ENCODE measurements at regions not wholly inside any gene's neighbourhood (a gene's known extent, or its start where the extent isn't known, plus 50 kb on each side); places are given as distances from the start of the nearest gene placed in this dataset.

GRCh38 chr13:72437458-72437857, 290.0 kb downstream of the MZT1 start:
- ChIA-PET RAD21 (ENCODE audit: unreplicated experiment) (no interaction called here), CTCF (no interaction called here), POLR2A (no interaction called here), SMC1A (ENCODE audit: uncharacterized antibody, unreplicated experiment) (no interaction called here)
- Histone ChIP-seq H3K4me2 (ENCODE audit: control insufficient read depth, insufficient read depth) (no peak overlapping the region), H3K9ac (ENCODE audit: control insufficient read depth, insufficient read depth, low read length) (no peak overlapping the region), H4K20me1 (ENCODE audit: control insufficient read depth, insufficient read depth) (no peaks in the 10 kb centered on the region), H3K9me3 (replicated peaks; ENCODE audit: control insufficient read depth, insufficient read depth, low read length) (no peaks in the 10 kb centered on the region), H3K27ac (ENCODE audit: control insufficient read depth, insufficient read depth) (no peak overlapping the region), H3K4me3 (no peak overlapping the region), H3K79me2 (ENCODE audit: control insufficient read depth, insufficient read depth, low read length) (no peaks in the 10 kb centered on the region), H3K27me3 (replicated peaks in 1 of 2; ENCODE audit: control insufficient read depth in 2 of 2, insufficient read depth in 2 of 2, low read length in 1 of 2) (no peaks in the 10 kb centered on the region), H3K4me1 (ENCODE audit: control insufficient read depth, insufficient read depth, low read length) (no peaks in the 10 kb centered on the region), H3K36me3 (ENCODE audit: control insufficient read depth in 2 of 2, insufficient read depth in 2 of 2, low read length in 1 of 2) (no peaks in the 10 kb centered on the region), H2AFZ (ENCODE audit: control insufficient read depth, low read depth, low read length) (no peak overlapping the region)
- intact Hi-C loops (cut with micrococcal nuclease; ENCODE audit: unreplicated experiment) (no loop called here), in situ Hi-C loops (cut with MboI) (no loop called here)
- TF ChIP-seq ZNF622 (IDR thresholded peaks at IDR 0.05) (no peak), PML (IDR thresholded peaks at IDR 0.05; ENCODE audit: low read length) (no peak), TBL1XR1 (IDR thresholded peaks at IDR 0.05; ENCODE audit: low read depth, low read length) (no peak), SPI1 (IDR thresholded peaks at IDR 0.05; ENCODE audit: borderline replicate concordance, insufficient read depth, low read depth, low read length) (peak; percentile 60; the same call in 1 of the 2 replicates), GABPA (IDR thresholded peaks at IDR 0.05; ENCODE audit: low read depth) (no peak), RELB (IDR thresholded peaks at IDR 0.05; ENCODE audit: low read depth) (no peak), NFYB (IDR thresholded peaks at IDR 0.05; ENCODE audit: insufficient read depth, low read depth, low read length) (no peak)
- ATAC-seq (no peak), FAIRE-seq (no peak), DNase-seq (ENCODE audit: low read depth, low spot score) (no peak)
- no TSS peak for BruUV-seq (replicated peaks)
- WGBS (ENCODE audit: insufficient coverage, insufficient replicate concordance, low lambda C conversion rate, missing lambda C conversion rate): 6% methylated on average over 1 of the region's 1 CpG

GRCh38 chr13:72435251-72435650, 292.2 kb downstream of the MZT1 start:
- Histone ChIP-seq H3K9ac (ENCODE audit: control insufficient read depth, insufficient read depth, low read length) (no peak overlapping the region), H3K4me1 (ENCODE audit: control insufficient read depth, insufficient read depth, low read length) (no peaks in the 10 kb centered on the region), H3K27me3 (replicated peaks in 1 of 2; ENCODE audit: control insufficient read depth in 2 of 2, insufficient read depth in 2 of 2, low read length in 1 of 2) (no peaks in the 10 kb centered on the region), H4K20me1 (ENCODE audit: control insufficient read depth, insufficient read depth) (no peaks in the 10 kb centered on the region), H2AFZ (ENCODE audit: control insufficient read depth, low read depth, low read length) (no peak overlapping the region), H3K36me3 (ENCODE audit: control insufficient read depth in 2 of 2, insufficient read depth in 2 of 2, low read length in 1 of 2) (no peaks in the 10 kb centered on the region), H3K9me3 (replicated peaks; ENCODE audit: control insufficient read depth, insufficient read depth, low read length) (no peaks in the 10 kb centered on the region), H3K4me3 (no peak overlapping the region), H3K4me2 (ENCODE audit: control insufficient read depth, insufficient read depth) (no peak overlapping the region), H3K79me2 (ENCODE audit: control insufficient read depth, insufficient read depth, low read length) (no peaks in the 10 kb centered on the region), H3K27ac (ENCODE audit: control insufficient read depth, insufficient read depth) (no peak overlapping the region)
- ATAC-seq (no peak), DNase-seq (ENCODE audit: low read depth, low spot score) (no peak), FAIRE-seq (no peak)
- in situ Hi-C loops (cut with MboI) (no loop called here), intact Hi-C loops (cut with micrococcal nuclease; ENCODE audit: unreplicated experiment) (no loop called here)
- POLR2A ChIA-PET: interaction anchor here (0.7 kb wide), 1 partner anchor 48 kb away, joined by 5 read pairs; no protein-coding TSS in a partner anchor
- RAD21 ChIA-PET (ENCODE audit: unreplicated experiment): no interaction called here
- 20% methylated on average over 2 of the region's 2 CpGs for WGBS (ENCODE audit: insufficient coverage, insufficient replicate concordance, low lambda C conversion rate, missing lambda C conversion rate)
- SMC1A ChIA-PET (ENCODE audit: uncharacterized antibody, unreplicated experiment): no interaction called here
- CTCF ChIA-PET: no interaction called here
- no TSS peak for BruUV-seq (replicated peaks)
- TF ChIP-seq HDGF (IDR thresholded peaks at IDR 0.05) (no peak), HDAC6 (IDR thresholded peaks at IDR 0.05; ENCODE audit: unreplicated experiment) (no peak), ATF3 (IDR thresholded peaks at IDR 0.05; ENCODE audit: borderline replicate concordance, extremely low read depth, low read depth, low read length) (no peak), IKZF2 (IDR thresholded peaks at IDR 0.05) (no peak), ZNF274 (IDR thresholded peaks at IDR 0.05; ENCODE audit: insufficient read depth, insufficient read length) (no peak), SKIL (IDR thresholded peaks at IDR 0.05; ENCODE audit: low read depth, poor library complexity, severe bottlenecking) (no peak), HDAC2 (IDR thresholded peaks at IDR 0.05) (no peak)
